Kidney epithelial cell (primary cell): ENCODE measurements at regions not wholly inside any gene's neighbourhood (a gene's known extent, or its start where the extent isn't known, plus 50 kb on each side); places are given as distances from the start of the nearest gene placed in this dataset.

Experiments
- DNase-seq: peaks from one replicate; pipeline ENCODE4 v3.0.0-alpha.2; 2010; ENCODE audit warnings: low read depth
- H3K27me3 ChIP-seq: 2 replicates; pipeline ENCODE4 v1.6.0; 2011; ENCODE audit warnings: low read length; ENCODE audit not compliant: control insufficient read depth, insufficient read depth
- H3K36me3 ChIP-seq: 2 replicates; pipeline ENCODE4 v1.5.1; 2011; ENCODE audit warnings: low read length; ENCODE audit not compliant: control insufficient read depth, insufficient read depth
- H3K4me3 ChIP-seq: 2 replicates; pipeline ENCODE4 v1.5.1; 2011; ENCODE audit warnings: low read depth, mild to moderate bottlenecking, control low read depth, low read length
- TF ChIP-seq, protein P1 (sequence below): IDR thresholded peaks from 2 replicates; pipeline ENCODE4 v1.5.1; 2011; ENCODE audit warnings: mild to moderate bottlenecking, moderate library complexity, low read length, control low read depth, inconsistent platforms; ENCODE audit not compliant: insufficient read depth, poor library complexity, severe bottlenecking

- Histone ChIP-seq H3K36me3 (no peaks in the 10 kb centered on the region), H3K4me3 (no peak overlapping the region), H3K27me3 (no peaks in the 10 kb centered on the region)
- DNase-seq: no peak
- TF ChIP-seq, protein P1, sequence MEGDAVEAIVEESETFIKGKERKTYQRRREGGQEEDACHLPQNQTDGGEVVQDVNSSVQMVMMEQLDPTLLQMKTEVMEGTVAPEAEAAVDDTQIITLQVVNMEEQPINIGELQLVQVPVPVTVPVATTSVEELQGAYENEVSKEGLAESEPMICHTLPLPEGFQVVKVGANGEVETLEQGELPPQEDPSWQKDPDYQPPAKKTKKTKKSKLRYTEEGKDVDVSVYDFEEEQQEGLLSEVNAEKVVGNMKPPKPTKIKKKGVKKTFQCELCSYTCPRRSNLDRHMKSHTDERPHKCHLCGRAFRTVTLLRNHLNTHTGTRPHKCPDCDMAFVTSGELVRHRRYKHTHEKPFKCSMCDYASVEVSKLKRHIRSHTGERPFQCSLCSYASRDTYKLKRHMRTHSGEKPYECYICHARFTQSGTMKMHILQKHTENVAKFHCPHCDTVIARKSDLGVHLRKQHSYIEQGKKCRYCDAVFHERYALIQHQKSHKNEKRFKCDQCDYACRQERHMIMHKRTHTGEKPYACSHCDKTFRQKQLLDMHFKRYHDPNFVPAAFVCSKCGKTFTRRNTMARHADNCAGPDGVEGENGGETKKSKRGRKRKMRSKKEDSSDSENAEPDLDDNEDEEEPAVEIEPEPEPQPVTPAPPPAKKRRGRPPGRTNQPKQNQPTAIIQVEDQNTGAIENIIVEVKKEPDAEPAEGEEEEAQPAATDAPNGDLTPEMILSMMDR: no peak
These were observed 328.7 kb upstream of the FAM98A start for GRCh38 chr2:33927756-33928155.

DNA sequence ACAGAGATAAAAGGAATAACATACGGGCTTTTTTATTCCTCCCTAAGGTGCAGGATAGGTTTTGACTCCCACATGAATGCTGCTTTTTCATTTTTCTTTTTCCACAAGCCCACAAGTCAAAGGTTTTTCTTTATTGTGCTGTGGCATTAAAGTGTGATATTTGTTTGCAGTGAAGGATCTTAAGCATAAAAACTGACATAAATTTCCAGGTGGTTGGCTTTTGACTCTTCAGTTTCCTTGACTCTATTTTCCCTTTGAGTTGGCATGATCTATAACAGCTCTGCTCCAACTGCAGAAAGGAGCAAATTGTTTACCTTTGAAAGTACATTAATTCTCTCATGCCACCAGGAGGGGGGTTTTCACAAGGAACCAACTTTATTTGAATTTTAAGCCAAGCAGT, 326.2 kb upstream of the FAM98A start:
- H3K27me3 ChIP-seq: no peaks in the 10 kb centered on the region
- no peaks in the 10 kb centered on the region for H3K36me3 ChIP-seq
- no peak for DNase-seq
- TF ChIP-seq, protein P1: no peak
- H3K4me3 ChIP-seq: no peak overlapping the region

GRCh38 chr2:33924586-33925169, 325.6 kb upstream of the FAM98A start:
- no peak for DNase-seq
- Histone ChIP-seq H3K4me3 (no peak overlapping the region), H3K36me3 (no peaks in the 10 kb centered on the region), H3K27me3 (no peaks in the 10 kb centered on the region)
- TF ChIP-seq, protein P1: no peak

DNA sequence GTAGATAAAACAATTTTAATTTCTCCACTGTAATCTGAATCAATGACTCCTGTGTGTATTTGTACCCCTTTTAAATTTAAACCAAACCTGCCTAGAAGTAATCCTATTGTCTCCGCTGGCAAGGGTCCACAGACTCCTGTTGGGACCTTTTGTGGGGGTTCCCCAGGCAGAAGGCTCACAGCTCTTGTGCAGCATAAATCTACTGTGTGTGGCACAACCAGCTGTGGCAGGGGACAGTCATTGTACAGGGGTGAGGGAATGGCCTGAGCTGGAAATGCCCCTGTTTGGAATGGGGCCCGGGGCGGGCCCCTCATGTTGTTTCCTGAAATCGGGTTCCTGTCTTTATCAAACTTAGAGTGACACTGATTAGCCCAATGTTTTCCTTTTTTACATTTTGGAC, 318.2 kb upstream of the FAM98A start:
- Histone ChIP-seq H3K4me3 (no peak overlapping the region), H3K27me3 (no peaks in the 10 kb centered on the region), H3K36me3 (no peaks in the 10 kb centered on the region)
- TF ChIP-seq, protein P1: no peak
- DNase-seq: no peak

DNA sequence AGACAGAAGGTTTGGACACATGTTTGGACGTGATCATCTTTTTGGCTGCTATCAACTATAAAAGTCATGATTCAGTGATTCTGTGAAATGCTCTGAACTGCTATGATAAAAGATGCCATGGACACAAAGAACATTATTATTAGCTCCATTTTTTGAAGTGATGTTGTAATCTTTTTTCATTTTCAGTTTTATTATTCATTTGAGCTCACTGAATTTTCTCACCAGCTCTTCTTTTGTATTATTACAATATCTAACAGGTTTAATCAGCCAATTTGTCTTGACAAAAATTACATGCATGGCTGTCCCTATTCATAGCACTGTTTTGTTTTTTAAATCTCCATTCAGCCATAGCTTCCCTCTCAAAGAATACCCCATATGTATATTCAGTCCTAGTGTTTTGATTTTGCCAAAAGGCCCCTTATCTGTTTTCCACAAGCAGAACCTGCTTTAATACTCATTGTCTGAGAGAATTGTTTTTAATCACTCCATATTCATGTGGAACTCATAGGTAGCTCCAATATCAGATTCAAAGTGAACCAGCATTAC, 314.0 kb upstream of the FAM98A start:
- Histone ChIP-seq H3K36me3 (no peaks in the 10 kb centered on the region), H3K27me3 (no peaks in the 10 kb centered on the region), H3K4me3 (no peak overlapping the region)
- TF ChIP-seq, protein P1: no peak
- DNase-seq: no peak

DNA sequence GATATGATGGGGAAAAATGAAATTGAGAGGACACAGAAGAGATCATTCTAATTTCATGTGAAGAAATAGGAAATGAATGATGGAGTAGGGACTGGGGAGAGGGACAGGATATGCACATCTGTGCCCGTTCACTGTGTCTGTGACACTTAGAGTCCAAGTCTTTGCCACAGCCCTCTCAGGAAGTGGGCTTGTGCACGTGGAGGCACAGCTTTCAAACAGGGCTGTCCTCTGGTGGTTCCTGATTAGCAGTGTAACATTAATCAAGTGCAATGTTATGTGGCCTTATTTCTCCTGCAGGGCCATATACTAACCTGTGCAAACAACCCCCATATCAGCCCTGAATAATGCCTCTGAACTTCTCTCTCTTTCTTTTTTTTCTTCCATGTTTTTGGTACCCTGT, 312.2 kb upstream of the FAM98A start:
- H3K36me3 ChIP-seq: no peaks in the 10 kb centered on the region
- TF ChIP-seq, protein P1: no peak
- H3K4me3 ChIP-seq: no peak overlapping the region
- H3K27me3 ChIP-seq: no peaks in the 10 kb centered on the region
- DNase-seq: no peak
